Heart left ventricle (tissue), 16 donors: ENCODE measurements at regions not wholly inside any gene's neighbourhood (a gene's known extent, or its start where the extent isn't known, plus 50 kb on each side); places are given as distances from the start of the nearest gene placed in this dataset.

Experiments
- ATAC-seq, 4 donors: fragments of 200-7000 bp; cut with Tn5 transposase; one replicate each; pipeline ENCODE4 v1.9.1; 2020 to 2022; ENCODE audit warnings: moderate library complexity in 4 of 4, mild to moderate bottlenecking in 3 of 4, moderate number of reproducible peaks in 1 of 4
- DNase-seq, 5 donors: peaks; one replicate each; pipeline ENCODE4 v3.0.0-alpha.2; 2020
- H3K27ac ChIP-seq, 12 donors: fragments of 200-600 bp; sonication (generic) in 4 of 12; one replicate each; pipeline versions ENCODE4 v1.5.0 to v1.8.0; 2016 to 2022; ENCODE audit warnings: mild to moderate bottlenecking in 2 of 12
- H3K27me3 ChIP-seq, 9 donors: fragments of 200-600 bp; sonication (generic) in 2 of 9; one replicate each; pipeline versions ENCODE4 v1.5.1 to v1.8.0; 2016 to 2022; ENCODE audit warnings: mild to moderate bottlenecking in 3 of 9
- H3K36me3 ChIP-seq, 9 donors: fragments of 200-600 bp; sonication (generic) in 2 of 9; one replicate each; pipeline versions ENCODE4 v1.5.0 to v1.8.0; 2018 to 2022; ENCODE audit warnings: mild to moderate bottlenecking in 2 of 9
- H3K4me1 ChIP-seq, 12 donors: fragments of 200-600 bp; sonication (generic) in 4 of 12; one replicate each; pipeline versions ENCODE4 v1.5.0 to v1.8.0; 2016 to 2022; ENCODE audit warnings: mild to moderate bottlenecking in 3 of 12
- H3K4me3 ChIP-seq, 12 donors: fragments of 200-600 bp; sonication (generic) in 4 of 12; one replicate each; pipeline versions ENCODE4 v1.5.0 to v1.8.0; 2017 to 2022; ENCODE audit warnings: mild to moderate bottlenecking in 9 of 12, moderate library complexity in 4 of 12
- H3K9me3 ChIP-seq, 12 donors: fragments of 200-600 bp; sonication (generic) in 4 of 12; one replicate each; pipeline versions ENCODE4 v1.5.0 to v1.8.0; 2016 to 2022; ENCODE audit warnings: mild to moderate bottlenecking in 1 of 12
- CTCF ChIP-seq, 12 donors: fragments of 200-600 bp; sonication (generic) in 4 of 12; IDR thresholded peaks; one replicate each; pipeline versions ENCODE4 v1.5.0 to v1.8.0; 2018 to 2022; ENCODE audit warnings: antibody characterized with exemption in 12 of 12, mild to moderate bottlenecking in 5 of 12
- POLR2A ChIP-seq, 2 donors: fragments of 450-650 bp; IDR thresholded peaks; one replicate each; pipeline ENCODE4 v1.6.1; 2017; ENCODE audit warnings: antibody characterized with exemption in 2 of 2, mild to moderate bottlenecking in 2 of 2, moderate library complexity in 2 of 2
- WGBS, 4 donors: extraction: QIAGEN DNeasy Blood & Tissue Kit in 2 of 4; methylation state at CpG; one replicate each; pipeline versions ENCODE4 v1.1.5 to v1.1.7; 2013 to 2018; 5-methylcytosine and 5-hydroxymethylcytosine counted together
- intact Hi-C, 10 donors: fragments of 100-400 bp; cut with DNase I; formaldehyde crosslinking; loops; one replicate each; pipeline versions ENCODE4 v1.11.1 to v1.14.2; 2022
- donor health status: ischemic (EF 13 %, LVEDD 7.1; RV severe dilation, severe dysfunction).
- donor health status: healthy with polysubstance abuse.
- donor health status: DM: no; HTN: yes; CAD: no.
- donor health status: DM: no; HTN: no; CAD: no.
- donor health status: ischemic (EF 25% LVEDD 6.9; RV normal size, moderate dysfunction).
- donor health status: ischemic (EF 25% LVEDD 5.7; RV mildly dilated, moderate dysfunction).
- donor health status: healthy.
- donor health status: DM: yes; HTN: yes; CAD: no.
- donor health status: ischemic (EF 35%, LVEDD 5.7; RV mildly dilated, moderate dysfunction).
- donor health status: nonischemic (EF 11% LVEDD 7.7; RV severe dilation, severe dysfunction).
- donor health status: DM: yes; HTN: yes; CAD: no.
- donor health status: PGD.
- donor health status: ischemic (EF 29% LVEDD 5.4; RV normal size, mild dysfunction).
- donor health status: nonischemic (EF 23%, LVEDD 6.1; RV moderate dilation, normal function).

GRCh38 chr7:77476871-77477270, 60.2 kb upstream of the PTPN12 start:
- intact Hi-C loops, result no loop called here
- no peak for TF ChIP-seq CTCF (IDR thresholded peaks at IDR 0.05)
- no peak overlapping the region for H3K4me3 ChIP-seq
- no peaks in the 10 kb centered on the region for H3K27me3 ChIP-seq
- no peaks in the 10 kb centered on the region for H3K36me3 ChIP-seq
- no peak overlapping the region for H3K27ac ChIP-seq
- WGBS, 4 donors, result 76 to 83% (median 82%) methylated on average over 3 of the region's 3 CpGs
- DNase-seq (no peak), ATAC-seq (no peak)
- H3K9me3 ChIP-seq, result no peaks in the 10 kb centered on the region
- peaks cover 0 to 18% (median 0%) of the 10 kb centered on the region in 12 donors for H3K4me1 ChIP-seq

- TF ChIP-seq POLR2A (IDR thresholded peaks at IDR 0.05), result no peak
- TF ChIP-seq CTCF (IDR thresholded peaks at IDR 0.05), result no peak
- Histone ChIP-seq H3K27ac (no peak overlapping the region), H3K9me3 (no peaks in the 10 kb centered on the region), H3K4me3 (no peak overlapping the region), H3K36me3 (no peaks in the 10 kb centered on the region), H3K27me3 (no peaks in the 10 kb centered on the region), H3K4me1 (peaks cover 0 to 18% (median 0%) of the 10 kb centered on the region in 12 donors)
- intact Hi-C loops, result no loop called here
- ATAC-seq (no peak), DNase-seq (no peak)
Measured at GRCh38 chr7:77475181-77475580, 59.0 kb upstream of the GSAP start.

- ATAC-seq (no peak), DNase-seq (no peak)
- H3K4me1 ChIP-seq, result peaks cover 0 to 18% (median 0%) of the 10 kb centered on the region in 12 donors
- TF ChIP-seq POLR2A (IDR thresholded peaks at IDR 0.05) (no peak), CTCF (IDR thresholded peaks at IDR 0.05) (no peak)
- H3K27me3 ChIP-seq, result no peaks in the 10 kb centered on the region
- intact Hi-C loops, result no loop called here
- H3K4me3 ChIP-seq, result no peak overlapping the region
- 78 to 86% (median 83%) methylated on average over 3 of the region's 3 CpGs for WGBS, 4 donors
- no peaks in the 10 kb centered on the region for H3K36me3 ChIP-seq
- H3K9me3 ChIP-seq, result no peaks in the 10 kb centered on the region
- H3K27ac ChIP-seq, result no peak overlapping the region
Measured at GRCh38 chr7:77474756-77475155, 58.6 kb upstream of the GSAP start.

- TF ChIP-seq CTCF (IDR thresholded peaks at IDR 0.05) (no peak), POLR2A (IDR thresholded peaks at IDR 0.05) (no peak)
Measured at GRCh38 chr7:77473229-77474005, 57.3 kb upstream of the GSAP start.

More at GRCh38 chr7:77473229-77474005, 57.3 kb upstream of the GSAP start:
- DNase-seq (no peak), ATAC-seq (peak in 1 of 4 donors; percentile 20)
- Histone ChIP-seq H3K4me1 (peaks cover 0 to 18% (median 0%) of the 10 kb centered on the region in 12 donors), H3K4me3 (no peak overlapping the region), H3K36me3 (no peaks in the 10 kb centered on the region), H3K27me3 (no peaks in the 10 kb centered on the region), H3K9me3 (peaks cover 0 to 8% (median 0%) of the 10 kb centered on the region in 12 donors), H3K27ac (no peak overlapping the region)
- 81 to 89% (median 86%) methylated on average over 8 of the region's 8 CpGs for WGBS, 4 donors
- intact Hi-C loops, result no loop called here
